ENCODE measurements at regions not wholly inside any gene's neighbourhood (a gene's known extent, or its start where the extent isn't known, plus 50 kb on each side); places are given as distances from the start of the nearest gene placed in this dataset.
A peak's percentile ranks its signal among the peaks of the same experiment; 100 is the strongest.

DNA sequence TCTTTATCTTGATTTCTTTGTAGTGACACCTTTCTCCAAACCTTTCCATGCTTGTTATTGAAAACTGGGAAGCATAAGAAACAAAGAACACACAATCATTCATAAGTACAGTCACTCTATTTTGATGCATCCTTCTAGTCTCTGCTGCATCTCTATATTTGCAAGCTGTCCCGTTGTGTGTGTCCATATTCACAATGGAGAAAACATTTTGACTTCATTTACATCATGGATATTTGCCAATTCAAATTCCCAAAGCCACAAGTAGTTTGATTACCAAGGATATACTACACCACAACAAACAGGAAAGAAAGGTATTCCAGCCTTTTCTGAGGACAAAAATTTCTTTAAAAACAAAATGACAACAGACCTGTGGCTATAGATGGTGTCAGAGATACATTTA lies 673.8 kb downstream of the STIM2 start:
- no peak for DNase-seq

DNA sequence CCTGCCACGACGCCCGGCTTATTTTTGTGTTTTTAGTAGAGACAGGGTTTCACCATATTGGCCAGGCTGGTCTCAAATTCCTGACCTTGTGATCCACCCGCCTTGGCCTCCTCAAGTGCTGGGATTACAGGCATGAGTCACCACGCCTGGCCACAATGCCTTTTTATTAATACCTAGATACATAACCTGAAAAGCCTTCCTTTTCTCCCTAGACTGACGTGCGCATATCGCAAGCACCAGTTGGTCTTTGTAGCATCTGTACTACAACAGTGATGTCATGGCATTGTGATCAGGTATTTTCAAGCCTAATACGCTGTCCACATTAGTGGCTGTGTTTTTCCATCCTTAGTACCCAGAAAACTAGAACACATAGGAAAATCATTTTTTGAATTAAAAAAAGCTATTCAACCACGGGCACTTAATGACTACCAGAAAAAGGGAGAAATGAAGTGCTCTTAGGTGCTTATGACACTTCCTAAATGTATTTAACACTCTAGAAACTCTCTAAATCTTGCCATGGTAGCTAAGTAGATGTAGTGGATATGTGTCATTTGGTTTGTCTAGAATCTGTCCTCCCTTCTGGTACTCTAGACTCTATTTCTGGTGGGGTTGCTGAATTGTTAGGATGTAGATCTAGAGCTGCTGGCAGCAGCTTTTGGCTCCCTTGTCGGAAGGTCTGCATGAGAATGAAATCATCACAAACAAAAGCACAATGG lies 707.8 kb downstream of the STIM2 start:
- no peak for DNase-seq

- no peak for DNase-seq
These were observed 708.3 kb downstream of the STIM2 start for GRCh38 chr4:27568952-27569319.

DNA sequence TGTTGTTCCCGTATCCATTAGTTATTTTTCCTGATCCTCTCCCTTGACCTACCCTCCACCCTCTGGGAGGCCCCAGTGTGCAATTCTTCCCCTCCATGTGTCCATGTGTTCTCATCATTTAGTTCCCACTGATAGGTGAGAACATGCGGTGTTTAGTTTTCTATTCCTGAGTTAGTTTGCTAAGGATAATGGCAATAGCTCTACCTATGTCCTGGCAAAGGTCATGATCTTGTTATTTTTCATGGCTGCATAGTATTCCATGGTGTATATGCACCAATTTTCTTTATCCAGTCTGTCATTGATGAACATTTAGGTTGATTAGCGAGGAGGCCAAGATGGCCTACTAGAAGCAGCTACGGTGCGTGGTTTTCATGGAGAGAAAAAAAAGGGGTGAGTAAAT lies 714.1 kb downstream of the STIM2 start:
- DNase-seq: no peak

GRCh38 chr4:27577951-27578350 lies 717.3 kb downstream of the STIM2 start:
- DNase-seq: no peak

DNA sequence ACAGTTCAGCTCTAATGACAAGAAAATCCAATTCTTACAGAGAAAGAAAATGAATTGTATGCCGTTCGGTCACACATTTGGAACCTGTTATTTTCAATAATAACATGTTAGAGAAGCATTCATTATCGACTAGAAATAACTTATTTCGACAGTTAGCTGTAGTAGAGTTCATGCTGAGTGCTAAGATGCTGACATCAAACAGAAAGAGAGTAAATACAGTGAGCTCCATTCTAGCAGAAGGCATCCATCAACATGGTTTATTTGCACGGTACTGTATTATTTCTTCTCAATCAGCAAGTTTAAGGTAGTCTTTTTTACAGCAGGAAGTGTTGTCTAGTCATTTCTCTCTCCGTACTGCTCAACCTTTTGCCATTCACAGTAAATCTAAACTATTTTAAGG lies 732.1 kb downstream of the STIM2 start:
- DNase-seq: peak; percentile 38 to 88

DNA sequence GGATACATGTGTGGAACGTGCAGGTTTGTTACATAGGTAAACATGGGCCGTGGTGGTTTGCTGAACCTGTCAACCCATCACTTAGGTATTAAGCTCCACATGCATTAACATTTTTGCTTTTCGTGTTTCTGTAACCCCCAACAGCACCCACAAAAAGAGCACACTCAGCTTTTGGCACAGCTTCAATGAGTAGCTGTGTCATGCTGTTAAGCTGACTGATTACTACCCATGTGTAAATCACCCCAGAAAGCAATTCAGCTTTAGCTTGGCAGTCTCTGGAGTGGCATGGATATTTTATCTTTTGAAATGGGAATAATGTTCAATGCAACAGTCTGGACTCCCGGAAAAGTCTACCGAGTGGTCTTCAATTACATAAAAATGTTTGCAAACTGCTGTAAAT lies 734.3 kb downstream of the STIM2 start:
- peak; percentile 39 to 88 for DNase-seq

GRCh38 chr4:27595571-27596360 lies 735.1 kb downstream of the STIM2 start:
- peak; percentile 10 to 37 for DNase-seq

DNA sequence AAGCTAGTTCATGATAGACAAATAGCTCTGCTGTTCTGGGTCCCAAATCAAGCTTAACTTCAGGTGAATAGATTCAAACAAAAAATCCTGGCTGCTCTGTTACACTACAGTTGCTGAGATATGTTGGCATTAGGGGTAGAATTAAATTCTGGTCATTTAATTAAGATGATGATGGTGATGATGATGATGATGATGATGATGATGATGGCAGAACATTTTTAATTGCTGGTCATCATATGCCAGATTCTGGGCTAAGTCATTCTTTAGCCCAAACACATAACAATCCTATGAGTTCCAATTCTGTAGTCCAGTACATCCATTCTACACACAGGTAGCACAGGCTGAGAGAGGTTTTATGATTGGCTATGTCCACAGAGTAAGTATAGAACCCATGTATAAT lies 741.5 kb downstream of the STIM2 start:
- DNase-seq: no peak

- no peak for DNase-seq
These were observed 744.1 kb downstream of the STIM2 start for GRCh38 chr4:27604692-27605091.

DNA sequence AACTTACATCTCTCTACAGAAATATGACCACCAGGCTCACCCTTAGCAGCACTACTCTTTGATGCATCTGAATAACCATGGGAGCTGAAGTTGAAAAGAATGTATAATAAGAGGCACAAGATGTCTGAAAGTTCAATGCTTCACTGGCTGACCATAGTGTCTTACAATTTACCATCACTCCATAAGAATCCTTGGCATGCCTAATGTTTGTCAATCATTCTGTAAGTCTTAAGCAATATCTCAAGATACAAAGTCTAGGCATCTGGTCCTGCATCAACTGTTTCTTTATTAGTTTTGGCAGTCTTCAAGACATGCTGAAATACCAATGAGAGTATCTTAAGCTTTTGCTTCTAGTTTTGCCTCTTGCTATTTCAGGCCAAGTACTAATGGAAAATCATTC lies 755.5 kb downstream of the STIM2 start:
- DNase-seq: no peak

- no peak for DNase-seq
These were observed 758.8 kb downstream of the STIM2 start for GRCh38 chr4:27619435-27619834.

- DNase-seq: no peak
These were observed 760.2 kb downstream of the STIM2 start for GRCh38 chr4:27620886-27621285.

GRCh38 chr4:27624749-27625148 lies 764.1 kb downstream of the STIM2 start:
- DNase-seq: no peak

GRCh38 chr4:27628609-27629008 lies 768.0 kb downstream of the STIM2 start:
- DNase-seq: no peak

DNA sequence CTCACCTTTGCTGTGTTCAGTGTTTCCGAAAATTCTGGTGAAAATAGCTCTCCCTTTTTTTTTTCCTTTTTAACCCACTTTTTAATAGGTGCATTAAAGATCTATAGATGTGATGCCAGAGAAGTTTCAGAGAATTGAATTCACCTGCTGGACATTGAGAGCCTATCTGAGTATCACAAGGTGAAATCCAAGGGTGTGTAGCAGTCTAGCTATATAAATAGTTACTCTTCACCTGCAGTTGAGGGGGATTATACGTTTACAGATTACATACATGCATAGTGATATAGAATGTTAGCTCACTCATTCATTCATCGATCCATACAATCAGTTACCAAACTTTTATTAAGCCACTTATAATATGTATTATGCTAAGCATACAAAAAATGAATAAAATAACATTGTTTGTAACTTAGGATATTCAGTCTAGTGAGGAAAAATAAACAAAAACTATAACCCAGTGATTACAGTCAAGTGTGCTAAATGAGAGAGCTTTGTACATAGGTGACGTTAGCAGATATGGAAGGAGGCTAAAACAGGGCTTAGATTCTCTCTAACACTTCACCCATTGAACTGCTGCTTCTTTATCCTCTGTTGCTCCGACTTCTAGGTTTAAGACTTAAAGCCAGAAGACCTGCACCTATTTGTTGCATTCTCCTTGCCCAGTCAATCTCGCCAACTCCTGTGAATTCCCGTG lies 769.0 kb downstream of the STIM2 start:
- DNase-seq: no peak

DNA sequence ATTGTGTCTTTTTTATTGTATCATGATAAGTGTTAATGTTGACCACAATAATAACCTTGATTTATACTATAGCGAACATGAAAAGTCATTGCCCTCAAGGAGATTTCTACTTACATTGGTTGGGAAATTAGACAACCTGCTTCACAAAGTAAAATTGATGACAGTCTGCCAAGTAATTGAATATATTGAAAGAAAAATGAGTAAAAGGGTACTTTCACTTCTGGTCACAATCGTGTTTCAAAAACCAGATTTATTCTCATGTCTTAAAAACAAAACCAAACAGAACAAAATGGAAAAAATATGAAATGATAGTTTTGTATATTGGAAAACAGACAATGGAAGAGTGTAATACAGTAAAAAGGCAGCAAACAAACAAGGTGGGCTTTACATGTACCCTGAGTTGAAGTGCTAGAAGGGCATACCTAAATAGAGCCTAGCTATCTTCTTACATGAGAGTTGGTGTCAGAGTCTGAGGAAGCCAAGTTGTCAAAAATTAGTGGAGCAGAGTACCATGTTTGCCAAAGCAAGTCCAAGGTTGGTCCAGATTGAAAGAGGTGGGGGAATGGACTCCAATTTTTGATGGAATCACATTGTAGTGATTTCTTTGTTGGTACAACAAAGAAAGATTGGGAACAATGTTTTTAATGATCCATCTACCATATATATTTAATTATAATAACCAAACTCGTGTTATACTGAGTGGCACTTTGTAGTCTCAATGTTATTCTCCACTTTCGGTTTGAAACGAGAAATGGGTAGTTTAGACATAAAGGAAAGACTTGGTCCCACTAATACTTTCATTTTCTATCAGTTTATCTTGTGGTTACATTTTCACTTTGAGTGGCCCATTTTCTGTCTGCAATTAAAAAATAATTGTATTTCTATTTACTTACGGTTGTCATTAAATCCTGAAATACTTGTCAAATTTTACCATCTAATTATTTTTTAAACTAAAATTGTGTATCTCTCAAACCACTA lies 775.6 kb downstream of the STIM2 start:
- no peak for DNase-seq

- no peak for DNase-seq
These were observed 777.7 kb downstream of the STIM2 start for GRCh38 chr4:27638163-27638915.

DNA sequence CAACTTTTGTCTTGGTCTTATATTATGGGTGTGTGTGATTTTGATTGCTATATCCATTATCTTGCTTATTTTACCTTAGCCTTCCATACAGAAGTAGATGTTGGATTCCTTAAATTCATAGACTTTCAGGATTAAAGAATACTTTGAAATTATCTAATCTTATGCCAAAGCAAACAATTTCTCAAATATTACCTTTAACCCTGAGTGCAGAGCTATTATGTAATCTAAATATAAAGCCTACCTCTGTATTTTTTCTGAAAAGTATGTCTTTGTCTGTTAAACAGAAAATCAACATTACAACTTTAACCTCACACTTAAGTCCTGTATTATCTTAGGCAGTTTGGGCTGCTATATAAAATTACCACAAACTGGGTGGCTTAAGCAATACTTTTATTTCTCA lies 782.5 kb downstream of the STIM2 start:
- no peak for DNase-seq

DNA sequence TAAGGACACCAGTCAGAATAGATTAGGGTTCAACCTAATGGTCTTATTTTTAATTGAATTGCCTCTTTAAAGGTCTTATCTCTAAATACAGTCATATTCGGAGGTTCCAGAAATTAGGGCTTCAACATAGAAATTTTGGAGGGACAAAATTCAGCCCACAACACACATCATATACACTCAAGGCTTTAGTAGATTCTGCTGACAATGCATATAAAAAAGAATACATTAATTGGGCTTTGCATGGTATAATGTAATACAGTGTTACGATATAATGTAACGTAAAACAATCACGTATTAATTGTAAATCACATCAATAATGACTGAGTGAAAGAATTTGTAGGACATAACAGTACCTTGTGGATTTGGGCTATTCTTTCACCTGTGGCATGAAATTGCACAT lies 787.8 kb downstream of the STIM2 start:
- DNase-seq: no peak

DNA sequence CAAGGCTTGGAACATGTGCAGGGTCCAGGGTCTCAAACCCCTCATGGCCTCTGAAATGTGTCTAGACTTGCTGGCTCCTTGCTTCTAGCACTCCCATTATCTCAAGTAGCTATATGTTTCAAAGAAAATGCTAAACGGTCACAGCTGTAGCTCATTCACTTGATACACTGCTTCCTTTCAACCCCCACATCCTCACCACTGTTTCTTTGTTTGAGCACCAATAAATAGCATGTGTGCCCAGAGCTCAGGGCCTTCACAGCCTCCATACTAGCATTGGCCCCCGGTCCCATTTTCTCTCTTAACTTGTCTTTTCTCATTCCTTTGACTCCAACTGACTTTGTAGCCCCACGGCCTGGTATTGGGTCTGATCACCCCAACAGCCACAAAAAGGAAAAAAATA lies 801.8 kb downstream of the STIM2 start:
- DNase-seq: no peak

DNA sequence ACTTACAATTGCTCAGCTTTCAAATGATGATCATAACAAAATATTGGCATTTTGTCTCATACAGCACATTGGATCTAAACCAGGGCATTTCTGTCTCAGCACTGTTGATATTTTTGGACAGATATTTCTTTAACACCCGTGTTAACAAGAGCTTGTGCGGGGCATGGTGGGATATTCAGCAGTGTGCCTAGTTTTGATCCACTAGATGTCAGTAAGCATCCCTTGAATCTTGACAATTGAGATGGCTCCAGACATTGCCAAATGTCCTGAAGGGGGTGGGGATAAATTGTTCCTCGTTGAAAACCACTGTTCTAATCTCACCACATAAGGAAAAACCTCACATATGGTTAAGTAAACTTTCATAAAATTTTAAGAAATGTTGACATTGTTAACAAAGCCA lies 806.3 kb downstream of the STIM2 start:
- DNase-seq: peak in 1 of 2 experiments; percentile 58

Data from NCI-H2081 (cell line).